HEK293 (cell line): ENCODE measurements at regions not wholly inside any gene's neighbourhood (a gene's known extent, or its start where the extent isn't known, plus 50 kb on each side); places are given as distances from the start of the nearest gene placed in this dataset.

Experiments
- KLF1 ChIP-seq: fragments of 450-650 bp; formaldehyde crosslinking; IDR thresholded peaks from 2 replicates; pipeline ENCODE4 v1.5.1; 2016; ENCODE audit warnings: missing biosample characterization, missing genetic modification characterization
- SCRT1 ChIP-seq: fragments of 450-650 bp; formaldehyde crosslinking; IDR thresholded peaks from 2 replicates; pipeline ENCODE4 v1.5.1; 2016; ENCODE audit warnings: missing biosample characterization, missing genetic modification characterization, borderline replicate concordance
- SCRT2 ChIP-seq: fragments of 450-650 bp; formaldehyde crosslinking; IDR thresholded peaks from 2 replicates; pipeline ENCODE4 v1.5.1; 2016; ENCODE audit warnings: missing biosample characterization, missing genetic modification characterization
- TRIM28 ChIP-seq: IDR thresholded peaks from 2 replicates; pipeline ENCODE4 v1.6.1; 2011; ENCODE audit warnings: low read length, control low read depth, borderline replicate concordance
- ZIC2 ChIP-seq: fragments of 450-650 bp; formaldehyde crosslinking; IDR thresholded peaks from 2 replicates; pipeline ENCODE4 v1.5.1; 2016; ENCODE audit warnings: missing biosample characterization, missing genetic modification characterization
- ZNF184 ChIP-seq: fragments of 450-650 bp; IDR thresholded peaks from 2 replicates; pipeline ENCODE4 v1.5.1; 2018; ENCODE audit warnings: missing biosample characterization, mild to moderate bottlenecking, missing genetic modification characterization
- ZNF366 ChIP-seq: fragments of 450-650 bp; formaldehyde crosslinking; conservative IDR thresholded peaks from 2 replicates; pipeline ENCODE4 v1.5.1; 2016; ENCODE audit warnings: missing biosample characterization, missing genetic modification characterization
- TF ChIP-seq, protein P1 (sequence below): fragments of 450-650 bp; formaldehyde crosslinking; IDR thresholded peaks from 2 replicates; pipeline ENCODE4 v1.5.1; 2016; ENCODE audit warnings: missing biosample characterization, missing genetic modification characterization
- TF ChIP-seq, protein P2 (sequence below): fragments of 450-650 bp; formaldehyde crosslinking; IDR thresholded peaks from 2 replicates; pipeline ENCODE4 v1.5.1; 2016; ENCODE audit warnings: missing biosample characterization, missing genetic modification characterization, low read depth

DNA sequence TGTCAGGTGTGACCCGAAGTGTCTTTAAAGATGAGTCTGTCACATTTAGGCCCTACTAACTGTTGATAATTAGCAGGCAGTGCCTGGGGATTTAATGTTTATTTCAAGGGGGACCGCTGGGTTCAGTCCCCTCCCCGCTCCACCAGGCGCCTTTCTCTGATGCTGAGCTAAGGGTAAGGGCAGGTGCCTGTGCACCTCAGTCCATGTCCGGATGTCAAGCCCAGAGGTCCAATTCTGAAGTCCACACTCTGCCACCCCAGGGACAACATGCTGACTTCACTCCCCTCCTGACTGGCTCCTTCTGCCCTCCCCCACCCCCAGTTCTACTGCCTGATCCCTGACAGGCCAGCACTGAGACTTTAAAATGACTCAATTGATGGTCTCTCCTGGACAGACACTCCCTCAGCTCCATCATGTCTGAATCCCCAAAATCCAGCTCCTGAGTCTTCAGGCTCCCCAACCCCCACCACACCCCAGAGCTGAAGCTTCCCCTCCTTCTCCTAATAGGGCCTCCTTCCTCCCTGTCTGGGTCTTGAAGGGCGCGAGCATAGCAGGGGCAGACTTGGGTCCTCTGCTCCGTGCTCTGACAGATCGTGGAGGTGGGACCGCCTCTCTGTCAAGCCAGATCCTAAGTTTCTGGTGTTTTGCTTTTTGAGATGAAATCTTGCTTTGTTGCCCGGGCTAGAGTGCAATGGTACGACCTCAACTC is 49.8 kb upstream of the ANO1 start:
- TF ChIP-seq, protein P1, sequence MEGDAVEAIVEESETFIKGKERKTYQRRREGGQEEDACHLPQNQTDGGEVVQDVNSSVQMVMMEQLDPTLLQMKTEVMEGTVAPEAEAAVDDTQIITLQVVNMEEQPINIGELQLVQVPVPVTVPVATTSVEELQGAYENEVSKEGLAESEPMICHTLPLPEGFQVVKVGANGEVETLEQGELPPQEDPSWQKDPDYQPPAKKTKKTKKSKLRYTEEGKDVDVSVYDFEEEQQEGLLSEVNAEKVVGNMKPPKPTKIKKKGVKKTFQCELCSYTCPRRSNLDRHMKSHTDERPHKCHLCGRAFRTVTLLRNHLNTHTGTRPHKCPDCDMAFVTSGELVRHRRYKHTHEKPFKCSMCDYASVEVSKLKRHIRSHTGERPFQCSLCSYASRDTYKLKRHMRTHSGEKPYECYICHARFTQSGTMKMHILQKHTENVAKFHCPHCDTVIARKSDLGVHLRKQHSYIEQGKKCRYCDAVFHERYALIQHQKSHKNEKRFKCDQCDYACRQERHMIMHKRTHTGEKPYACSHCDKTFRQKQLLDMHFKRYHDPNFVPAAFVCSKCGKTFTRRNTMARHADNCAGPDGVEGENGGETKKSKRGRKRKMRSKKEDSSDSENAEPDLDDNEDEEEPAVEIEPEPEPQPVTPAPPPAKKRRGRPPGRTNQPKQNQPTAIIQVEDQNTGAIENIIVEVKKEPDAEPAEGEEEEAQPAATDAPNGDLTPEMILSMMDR (tag by site-specific recombination) = no peak
- no peak for TF ChIP-seq ZIC2 (tag by site-specific recombination)
- TF ChIP-seq SCRT1 = no peak
- TF ChIP-seq ZNF184 = no peak
- TF ChIP-seq TRIM28 = no peak
- TF ChIP-seq, protein P2, sequence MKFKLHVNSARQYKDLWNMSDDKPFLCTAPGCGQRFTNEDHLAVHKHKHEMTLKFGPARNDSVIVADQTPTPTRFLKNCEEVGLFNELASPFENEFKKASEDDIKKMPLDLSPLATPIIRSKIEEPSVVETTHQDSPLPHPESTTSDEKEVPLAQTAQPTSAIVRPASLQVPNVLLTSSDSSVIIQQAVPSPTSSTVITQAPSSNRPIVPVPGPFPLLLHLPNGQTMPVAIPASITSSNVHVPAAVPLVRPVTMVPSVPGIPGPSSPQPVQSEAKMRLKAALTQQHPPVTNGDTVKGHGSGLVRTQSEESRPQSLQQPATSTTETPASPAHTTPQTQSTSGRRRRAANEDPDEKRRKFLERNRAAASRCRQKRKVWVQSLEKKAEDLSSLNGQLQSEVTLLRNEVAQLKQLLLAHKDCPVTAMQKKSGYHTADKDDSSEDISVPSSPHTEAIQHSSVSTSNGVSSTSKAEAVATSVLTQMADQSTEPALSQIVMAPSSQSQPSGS (tag by site-specific recombination) = no peak
- TF ChIP-seq KLF1 = no peak
- TF ChIP-seq SCRT2 (tag by site-specific recombination) = no peak
- TF ChIP-seq ZNF366 (tag by site-specific recombination) = no peak
